WTC11 (cell line): ENCODE measurements at regions not wholly inside any gene's neighbourhood (a gene's known extent, or its start where the extent isn't known, plus 50 kb on each side); places are given as distances from the start of the nearest gene placed in this dataset.

Experiments used
- ATAC-seq: fragments of 200-7000 bp; cut with Tn5 transposase; 2 replicates; pipeline ENCODE4 v1.10.0; 2021; ENCODE audit warnings: mild to moderate bottlenecking, moderate library complexity
- CTCF ChIA-PET: fragments of 300-600 bp; sonication (Branson Sonifier 250); formaldehyde crosslinking; loops from one replicate; lab custom pipeline; 2021; ENCODE audit warnings: antibody characterized with exemption; lab: Charles Lee
- POLR2A ChIA-PET: fragments of 350-600 bp; sonication (Branson Sonifier 250); formaldehyde crosslinking; loops from one replicate; lab custom pipeline; 2021; ENCODE audit warnings: antibody characterized with exemption; lab: Charles Lee
- DNase-seq: peaks from one replicate; pipeline ENCODE4 v3.0.0; 2021; ENCODE audit warnings: low spot score
- H3K27ac Mint-ChIP-seq: 2 replicates; pipeline ENCODE4 v1.8.0; 2021; ENCODE audit warnings: mixed read lengths
- H3K27me3 Mint-ChIP-seq: 2 replicates; pipeline ENCODE4 v1.8.0; 2021; ENCODE audit warnings: low read depth, mild to moderate bottlenecking, moderate library complexity, mixed read lengths
- H3K36me3 Mint-ChIP-seq: 2 replicates; pipeline ENCODE4 v1.8.0; 2021; ENCODE audit warnings: mixed read lengths
- H3K4me1 Mint-ChIP-seq: 2 replicates; pipeline ENCODE4 v1.8.0; 2022; ENCODE audit warnings: mixed read lengths
- H3K4me3 Mint-ChIP-seq: 2 replicates; pipeline ENCODE4 v1.8.0; 2021; ENCODE audit warnings: mild to moderate bottlenecking, moderate library complexity, mixed read lengths
- H3K9me3 Mint-ChIP-seq: 2 replicates; pipeline ENCODE4 v1.8.0; 2021; ENCODE audit warnings: mixed read lengths
- CREM ChIP-seq: sonication (generic); formaldehyde crosslinking; IDR thresholded peaks from 2 replicates; pipeline ENCODE4 v1.8.1; 2022; ENCODE audit warnings: mild to moderate bottlenecking, missing genetic modification reagents, moderate library complexity
- EMX1 ChIP-seq: fragments of 250-450 bp; sonication (Bioruptor Pico); IDR thresholded peaks from 2 replicates; pipeline ENCODE4 v1.8.0; 2021; ENCODE audit warnings: mild to moderate bottlenecking
- ETV6 ChIP-seq: sonication (generic); formaldehyde crosslinking; IDR thresholded peaks from 2 replicates; pipeline ENCODE4 v1.8.1; 2022; ENCODE audit warnings: mild to moderate bottlenecking, missing genetic modification reagents
- FOXK1 ChIP-seq: sonication (generic); formaldehyde crosslinking; IDR thresholded peaks from 2 replicates; pipeline ENCODE4 v1.8.0; 2022; ENCODE audit warnings: mild to moderate bottlenecking, moderate library complexity, missing genetic modification reagents
- MYBL2 ChIP-seq: sonication (generic); formaldehyde crosslinking; IDR thresholded peaks from 2 replicates; pipeline ENCODE4 v1.8.1; 2023; ENCODE audit warnings: mild to moderate bottlenecking, moderate library complexity, missing genetic modification reagents
- NFATC4 ChIP-seq: fragments of 250-450 bp; sonication (Bioruptor Pico); IDR thresholded peaks from 2 replicates; pipeline ENCODE4 v1.9.0; 2021; ENCODE audit warnings: mild to moderate bottlenecking
- SMAD3 ChIP-seq: sonication (generic); formaldehyde crosslinking; IDR thresholded peaks from 2 replicates; pipeline ENCODE4 v1.8.0; 2022; ENCODE audit warnings: missing genetic modification reagents, mild to moderate bottlenecking, borderline replicate concordance
- ZNF138 ChIP-seq: sonication (generic); formaldehyde crosslinking; conservative IDR thresholded peaks from 2 replicates; pipeline ENCODE4 v1.8.1; 2022; ENCODE audit warnings: mild to moderate bottlenecking, moderate library complexity, missing genetic modification reagents
- ZNF423 ChIP-seq: fragments of 250-450 bp; sonication (Bioruptor Pico); IDR thresholded peaks from 2 replicates; pipeline ENCODE4 v2.1.2; 2022; ENCODE audit warnings: mild to moderate bottlenecking, moderate library complexity
- TF ChIP-seq, protein P1 (sequence below): sonication (generic); formaldehyde crosslinking; IDR thresholded peaks from 2 replicates; pipeline ENCODE4 v1.8.1; 2022; ENCODE audit warnings: low read depth, missing genetic modification reagents, borderline replicate concordance
- TF ChIP-seq, protein P2 (sequence below): fragments of 250-450 bp; sonication (Bioruptor Pico); IDR thresholded peaks from 2 replicates; pipeline ENCODE4 v2.1.2; 2022; ENCODE audit warnings: mild to moderate bottlenecking, moderate library complexity
- TF ChIP-seq, protein P3 (sequence below): fragments of 200-600 bp; IDR thresholded peaks from 2 replicates; pipeline ENCODE4 v1.8.0; 2022; ENCODE audit warnings: antibody characterized with exemption
- TF ChIP-seq, protein P4 (sequence below): sonication (generic); formaldehyde crosslinking; IDR thresholded peaks from 2 replicates; pipeline ENCODE4 v1.8.1; 2023; ENCODE audit warnings: mild to moderate bottlenecking, moderate library complexity, missing genetic modification reagents
- TF ChIP-seq, protein P5 (sequence below): sonication (generic); formaldehyde crosslinking; IDR thresholded peaks from 2 replicates; pipeline ENCODE4 v1.8.0; 2023; ENCODE audit warnings: missing genetic modification reagents, mild to moderate bottlenecking, borderline replicate concordance

- no peak for TF ChIP-seq CREM (CRISPR knock-in tag)
- TF ChIP-seq, protein P1, sequence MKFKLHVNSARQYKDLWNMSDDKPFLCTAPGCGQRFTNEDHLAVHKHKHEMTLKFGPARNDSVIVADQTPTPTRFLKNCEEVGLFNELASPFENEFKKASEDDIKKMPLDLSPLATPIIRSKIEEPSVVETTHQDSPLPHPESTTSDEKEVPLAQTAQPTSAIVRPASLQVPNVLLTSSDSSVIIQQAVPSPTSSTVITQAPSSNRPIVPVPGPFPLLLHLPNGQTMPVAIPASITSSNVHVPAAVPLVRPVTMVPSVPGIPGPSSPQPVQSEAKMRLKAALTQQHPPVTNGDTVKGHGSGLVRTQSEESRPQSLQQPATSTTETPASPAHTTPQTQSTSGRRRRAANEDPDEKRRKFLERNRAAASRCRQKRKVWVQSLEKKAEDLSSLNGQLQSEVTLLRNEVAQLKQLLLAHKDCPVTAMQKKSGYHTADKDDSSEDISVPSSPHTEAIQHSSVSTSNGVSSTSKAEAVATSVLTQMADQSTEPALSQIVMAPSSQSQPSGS (CRISPR knock-in tag) = no peak
- TF ChIP-seq, protein P2, sequence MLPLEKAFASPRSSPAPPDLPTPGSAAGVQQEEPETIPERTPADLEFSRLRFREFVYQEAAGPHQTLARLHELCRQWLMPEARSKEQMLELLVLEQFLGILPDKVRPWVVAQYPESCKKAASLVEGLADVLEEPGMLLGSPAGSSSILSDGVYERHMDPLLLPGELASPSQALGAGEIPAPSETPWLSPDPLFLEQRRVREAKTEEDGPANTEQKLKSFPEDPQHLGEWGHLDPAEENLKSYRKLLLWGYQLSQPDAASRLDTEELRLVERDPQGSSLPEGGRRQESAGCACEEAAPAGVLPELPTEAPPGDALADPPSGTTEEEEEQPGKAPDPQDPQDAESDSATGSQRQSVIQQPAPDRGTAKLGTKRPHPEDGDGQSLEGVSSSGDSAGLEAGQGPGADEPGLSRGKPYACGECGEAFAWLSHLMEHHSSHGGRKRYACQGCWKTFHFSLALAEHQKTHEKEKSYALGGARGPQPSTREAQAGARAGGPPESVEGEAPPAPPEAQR (CRISPR knock-in tag) = no peak
- no peak for TF ChIP-seq SMAD3 (CRISPR knock-in tag)
- Mint-ChIP-seq H3K4me1 (peaks cover 3% of the 10 kb centered on the region), H3K9me3 (peaks cover 5% of the 10 kb centered on the region), H3K27ac (no peak overlapping the region), H3K36me3 (peaks cover 4% of the 10 kb centered on the region; the same call in 1 of the 2 replicates), H3K27me3 (no peaks in the 10 kb centered on the region), H3K4me3 (no peak overlapping the region)
- ATAC-seq (no peak), DNase-seq (no peak)
- ChIA-PET POLR2A (no interaction called here), CTCF (interaction anchor here (0.6 to 3.5 kb wide), 30 partner anchors 12 to 971 kb away, joined by 3 to 53 read pairs (median 4); no protein-coding TSS in a partner anchor)
Observed at GRCh38 chr16:52070341-52071057, 476.4 kb downstream of the TOX3 start.

DNA sequence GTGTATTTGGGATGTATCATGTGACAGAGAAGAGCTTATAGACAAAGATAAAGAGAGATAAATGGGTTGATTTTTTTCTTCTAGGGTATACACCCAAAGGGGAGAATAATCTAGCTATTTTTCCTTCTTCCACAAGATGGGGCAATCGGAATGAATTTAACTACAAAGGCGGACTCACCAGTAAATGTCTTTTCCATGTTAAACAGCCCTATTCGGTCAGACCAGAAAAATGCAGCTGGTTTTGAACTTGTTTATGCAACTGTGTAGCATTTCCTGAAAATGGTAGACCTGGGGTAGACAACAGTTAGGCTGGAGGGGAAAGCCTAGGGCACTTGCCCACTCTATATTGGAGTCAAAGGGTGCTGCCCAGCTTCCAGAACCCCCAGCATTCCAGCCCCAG, 477.1 kb downstream of the TOX3 start:
- TF ChIP-seq, protein P3, sequence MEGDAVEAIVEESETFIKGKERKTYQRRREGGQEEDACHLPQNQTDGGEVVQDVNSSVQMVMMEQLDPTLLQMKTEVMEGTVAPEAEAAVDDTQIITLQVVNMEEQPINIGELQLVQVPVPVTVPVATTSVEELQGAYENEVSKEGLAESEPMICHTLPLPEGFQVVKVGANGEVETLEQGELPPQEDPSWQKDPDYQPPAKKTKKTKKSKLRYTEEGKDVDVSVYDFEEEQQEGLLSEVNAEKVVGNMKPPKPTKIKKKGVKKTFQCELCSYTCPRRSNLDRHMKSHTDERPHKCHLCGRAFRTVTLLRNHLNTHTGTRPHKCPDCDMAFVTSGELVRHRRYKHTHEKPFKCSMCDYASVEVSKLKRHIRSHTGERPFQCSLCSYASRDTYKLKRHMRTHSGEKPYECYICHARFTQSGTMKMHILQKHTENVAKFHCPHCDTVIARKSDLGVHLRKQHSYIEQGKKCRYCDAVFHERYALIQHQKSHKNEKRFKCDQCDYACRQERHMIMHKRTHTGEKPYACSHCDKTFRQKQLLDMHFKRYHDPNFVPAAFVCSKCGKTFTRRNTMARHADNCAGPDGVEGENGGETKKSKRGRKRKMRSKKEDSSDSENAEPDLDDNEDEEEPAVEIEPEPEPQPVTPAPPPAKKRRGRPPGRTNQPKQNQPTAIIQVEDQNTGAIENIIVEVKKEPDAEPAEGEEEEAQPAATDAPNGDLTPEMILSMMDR = 0 out of 2 replicates have a peak, but pooled peaks have one; percentile 18
- TF ChIP-seq NFATC4 (CRISPR knock-in tag) = no peak
- H3K36me3 Mint-ChIP-seq = peaks cover 7% of the 10 kb centered on the region
- no peak overlapping the region for H3K4me3 Mint-ChIP-seq
- DNase-seq (no peak), ATAC-seq (peak; percentile 77)
- peaks cover 9% of the 10 kb centered on the region for H3K9me3 Mint-ChIP-seq
- H3K27ac Mint-ChIP-seq = no peak overlapping the region
- peaks cover 3% of the 10 kb centered on the region for H3K4me1 Mint-ChIP-seq
- ChIA-PET CTCF (interaction anchor here (0.6 to 3.5 kb wide), 34 partner anchors 11 to 972 kb away, joined by 3 to 53 read pairs (median 4); no protein-coding TSS in a partner anchor), POLR2A (no interaction called here)
- H3K27me3 Mint-ChIP-seq = no peaks in the 10 kb centered on the region

GRCh38 chr16:52068447-52069074, 478.4 kb downstream of the TOX3 start:
- DNase-seq = peak; percentile 44
- Mint-ChIP-seq H3K4me1 (peaks cover 3% of the 10 kb centered on the region), H3K4me3 (no peak overlapping the region), H3K27me3 (no peaks in the 10 kb centered on the region), H3K36me3 (peaks cover 10% of the 10 kb centered on the region), H3K27ac (no peak overlapping the region), H3K9me3 (peaks cover 17% of the 10 kb centered on the region)
- peak; percentile 58; the same call in 1 of the 2 replicates for ATAC-seq
- POLR2A ChIA-PET = no interaction called here
- CTCF ChIA-PET = interaction anchor here (0.6 to 3.5 kb wide), 19 partner anchors 10 to 954 kb away, joined by 3 to 53 read pairs (median 4); no protein-coding TSS in a partner anchor
- TF ChIP-seq EMX1 = no peak
- TF ChIP-seq, protein P4, sequence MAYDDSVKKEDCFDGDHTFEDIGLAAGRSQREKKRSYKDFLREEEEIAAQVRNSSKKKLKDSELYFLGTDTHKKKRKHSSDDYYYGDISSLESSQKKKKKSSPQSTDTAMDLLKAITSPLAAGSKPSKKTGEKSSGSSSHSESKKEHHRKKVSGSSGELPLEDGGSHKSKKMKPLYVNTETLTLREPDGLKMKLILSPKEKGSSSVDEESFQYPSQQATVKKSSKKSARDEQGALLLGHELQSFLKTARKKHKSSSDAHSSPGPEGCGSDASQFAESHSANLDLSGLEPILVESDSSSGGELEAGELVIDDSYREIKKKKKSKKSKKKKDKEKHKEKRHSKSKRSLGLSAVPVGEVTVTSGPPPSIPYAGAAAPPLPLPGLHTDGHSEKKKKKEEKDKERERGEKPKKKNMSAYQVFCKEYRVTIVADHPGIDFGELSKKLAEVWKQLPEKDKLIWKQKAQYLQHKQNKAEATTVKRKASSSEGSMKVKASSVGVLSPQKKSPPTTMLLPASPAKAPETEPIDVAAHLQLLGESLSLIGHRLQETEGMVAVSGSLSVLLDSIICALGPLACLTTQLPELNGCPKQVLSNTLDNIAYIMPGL (CRISPR knock-in tag) = no peak
- TF ChIP-seq ZNF423 (CRISPR knock-in tag) = peak; percentile 77

DNA sequence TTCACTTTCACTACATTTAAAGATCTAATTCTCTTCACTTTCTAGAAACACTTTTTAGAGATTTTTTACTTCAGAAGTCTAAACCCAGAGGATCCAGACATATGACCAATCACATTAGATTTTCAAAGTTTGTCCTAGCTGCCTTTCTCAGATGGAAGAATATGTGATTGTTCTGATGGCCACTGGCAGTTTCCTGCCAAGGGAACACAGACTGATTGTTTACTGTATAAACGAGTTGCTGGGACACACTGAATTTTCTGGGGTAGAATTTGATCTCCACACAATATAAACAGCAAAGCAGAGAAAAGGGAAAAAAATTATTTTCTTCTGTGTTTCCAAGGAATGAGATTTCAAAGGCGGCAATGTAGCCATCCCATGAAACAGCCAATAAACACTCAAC, 480.0 kb downstream of the TOX3 start:
- Mint-ChIP-seq H3K4me3 (no peak overlapping the region), H3K9me3 (peaks cover 17% of the 10 kb centered on the region), H3K36me3 (peaks cover 10% of the 10 kb centered on the region), H3K4me1 (peaks cover 3% of the 10 kb centered on the region), H3K27me3 (no peaks in the 10 kb centered on the region), H3K27ac (no peak overlapping the region)
- POLR2A ChIA-PET = no interaction called here
- ATAC-seq (no peak), DNase-seq (no peak)
- CTCF ChIA-PET = interaction anchor here (3.5 kb wide), 1 partner anchor 845 kb away, joined by 53 read pairs; no protein-coding TSS in a partner anchor
- TF ChIP-seq, protein P2 (CRISPR knock-in tag) = no peak
- no peak for TF ChIP-seq ZNF138
- TF ChIP-seq MYBL2 = no peak
- no peak for TF ChIP-seq ETV6 (CRISPR knock-in tag)
- TF ChIP-seq, protein P5, sequence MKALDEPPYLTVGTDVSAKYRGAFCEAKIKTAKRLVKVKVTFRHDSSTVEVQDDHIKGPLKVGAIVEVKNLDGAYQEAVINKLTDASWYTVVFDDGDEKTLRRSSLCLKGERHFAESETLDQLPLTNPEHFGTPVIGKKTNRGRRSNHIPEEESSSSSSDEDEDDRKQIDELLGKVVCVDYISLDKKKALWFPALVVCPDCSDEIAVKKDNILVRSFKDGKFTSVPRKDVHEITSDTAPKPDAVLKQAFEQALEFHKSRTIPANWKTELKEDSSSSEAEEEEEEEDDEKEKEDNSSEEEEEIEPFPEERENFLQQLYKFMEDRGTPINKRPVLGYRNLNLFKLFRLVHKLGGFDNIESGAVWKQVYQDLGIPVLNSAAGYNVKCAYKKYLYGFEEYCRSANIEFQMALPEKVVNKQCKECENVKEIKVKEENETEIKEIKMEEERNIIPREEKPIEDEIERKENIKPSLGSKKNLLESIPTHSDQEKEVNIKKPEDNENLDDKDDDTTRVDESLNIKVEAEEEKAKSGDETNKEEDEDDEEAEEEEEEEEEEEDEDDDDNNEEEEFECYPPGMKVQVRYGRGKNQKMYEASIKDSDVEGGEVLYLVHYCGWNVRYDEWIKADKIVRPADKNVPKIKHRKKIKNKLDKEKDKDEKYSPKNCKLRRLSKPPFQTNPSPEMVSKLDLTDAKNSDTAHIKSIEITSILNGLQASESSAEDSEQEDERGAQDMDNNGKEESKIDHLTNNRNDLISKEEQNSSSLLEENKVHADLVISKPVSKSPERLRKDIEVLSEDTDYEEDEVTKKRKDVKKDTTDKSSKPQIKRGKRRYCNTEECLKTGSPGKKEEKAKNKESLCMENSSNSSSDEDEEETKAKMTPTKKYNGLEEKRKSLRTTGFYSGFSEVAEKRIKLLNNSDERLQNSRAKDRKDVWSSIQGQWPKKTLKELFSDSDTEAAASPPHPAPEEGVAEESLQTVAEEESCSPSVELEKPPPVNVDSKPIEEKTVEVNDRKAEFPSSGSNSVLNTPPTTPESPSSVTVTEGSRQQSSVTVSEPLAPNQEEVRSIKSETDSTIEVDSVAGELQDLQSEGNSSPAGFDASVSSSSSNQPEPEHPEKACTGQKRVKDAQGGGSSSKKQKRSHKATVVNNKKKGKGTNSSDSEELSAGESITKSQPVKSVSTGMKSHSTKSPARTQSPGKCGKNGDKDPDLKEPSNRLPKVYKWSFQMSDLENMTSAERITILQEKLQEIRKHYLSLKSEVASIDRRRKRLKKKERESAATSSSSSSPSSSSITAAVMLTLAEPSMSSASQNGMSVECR = no peak
- TF ChIP-seq FOXK1 (CRISPR knock-in tag) = no peak
